Muscle layer of colon (tissue), 2 donors: ENCODE measurements at regions not wholly inside any gene's neighbourhood (a gene's known extent, or its start where the extent isn't known, plus 50 kb on each side); places are given as distances from the start of the nearest gene placed in this dataset.

ENCODE experiments used
- H3K27ac ChIP-seq: one replicate; pipeline ENCODE4 v1.7.0; 2013; ENCODE audit warnings: low read depth, mild to moderate bottlenecking, low read length, moderate library complexity
- H3K27me3 ChIP-seq, 2 donors: one replicate each; pipeline ENCODE4 v1.7.0; 2013; ENCODE audit warnings: low read length in 2 of 2, mild to moderate bottlenecking in 2 of 2; ENCODE audit not compliant: insufficient read depth in 2 of 2, control insufficient read depth in 1 of 2
- H3K36me3 ChIP-seq: one replicate; pipeline ENCODE4 v1.7.0; 2013; ENCODE audit warnings: mild to moderate bottlenecking, low read length; ENCODE audit not compliant: insufficient read depth
- H3K4me1 ChIP-seq: one replicate; pipeline ENCODE4 v1.7.0; 2013; ENCODE audit warnings: mild to moderate bottlenecking, low read length; ENCODE audit not compliant: insufficient read depth
- H3K4me3 ChIP-seq, 2 donors: one replicate each; pipeline ENCODE4 v1.7.0; 2013; ENCODE audit warnings: low read length in 2 of 2, low read depth in 1 of 2, mild to moderate bottlenecking in 1 of 2, moderate library complexity in 1 of 2
- H3K9ac ChIP-seq: one replicate; pipeline ENCODE4 v1.7.0; 2013; ENCODE audit warnings: low read length
- H3K9me3 ChIP-seq: one replicate; pipeline ENCODE4 v1.7.0; 2013; ENCODE audit warnings: mild to moderate bottlenecking, low read length
- donor health status: abdominal sarcoma.
- donor health status: Adenocarcinoma of cecum.

DNA sequence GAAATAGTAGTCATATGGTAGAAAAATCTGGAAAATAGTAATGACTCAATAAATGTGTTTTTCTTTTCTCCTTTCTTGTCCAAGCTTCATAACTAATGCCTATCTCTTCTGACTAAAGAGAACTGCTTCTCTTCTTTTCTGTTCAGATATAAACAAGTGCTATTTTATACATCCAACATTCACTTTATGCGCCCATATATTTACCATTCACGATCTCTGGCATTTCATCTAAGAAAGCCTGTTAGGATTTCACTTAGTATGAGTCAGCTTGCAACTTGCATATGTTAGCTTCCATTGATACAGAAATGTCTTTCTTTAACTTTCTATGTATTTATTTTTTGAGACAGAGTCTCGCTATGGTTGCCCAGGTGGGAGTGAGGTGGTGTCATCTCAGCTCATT is 224.9 kb downstream of the VAPA start:
- Histone ChIP-seq H3K9ac (no peak overlapping the region), H3K27me3 (no peaks in the 10 kb centered on the region), H3K9me3 (no peaks in the 10 kb centered on the region), H3K4me3 (no peak overlapping the region), H3K36me3 (no peaks in the 10 kb centered on the region), H3K4me1 (peaks cover 8% of the 10 kb centered on the region), H3K27ac (no peak overlapping the region)

DNA sequence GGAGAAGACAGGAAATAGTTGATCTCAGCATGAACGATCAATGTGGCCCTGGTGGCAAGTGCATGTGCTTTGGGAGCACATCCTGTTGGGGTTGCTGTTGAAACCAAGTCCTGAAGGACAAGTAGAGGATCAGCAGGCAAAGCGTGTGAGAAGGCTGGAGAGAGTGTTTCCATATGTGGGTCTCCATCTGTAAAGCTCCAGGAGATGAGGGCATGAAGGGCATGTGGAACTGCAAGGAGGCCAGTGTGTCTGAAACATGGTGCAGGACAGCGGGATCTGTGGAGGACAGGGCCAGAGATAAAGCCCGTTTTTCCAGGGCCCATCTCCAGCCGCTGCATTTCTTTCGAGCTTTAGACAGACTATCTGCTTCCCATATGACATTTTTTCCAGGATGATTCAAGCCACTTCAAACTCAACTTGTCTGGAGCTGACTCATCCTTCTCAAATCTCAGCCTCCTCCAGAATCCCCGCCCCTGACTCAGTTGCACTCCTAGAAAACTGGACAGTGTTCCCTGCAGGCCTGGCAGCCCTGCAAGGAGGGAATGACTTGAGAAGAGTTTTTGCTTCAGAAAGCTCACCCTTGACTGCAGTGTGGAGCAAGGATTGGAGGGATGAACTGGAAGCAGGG is 226.1 kb downstream of the VAPA start:
- no peaks in the 10 kb centered on the region for H3K9me3 ChIP-seq
- peaks cover 8% of the 10 kb centered on the region for H3K4me1 ChIP-seq
- no peak overlapping the region for H3K27ac ChIP-seq
- H3K27me3 ChIP-seq = no peaks in the 10 kb centered on the region
- H3K4me3 ChIP-seq = no peak overlapping the region
- H3K36me3 ChIP-seq = no peaks in the 10 kb centered on the region
- H3K9ac ChIP-seq = no peak overlapping the region

DNA sequence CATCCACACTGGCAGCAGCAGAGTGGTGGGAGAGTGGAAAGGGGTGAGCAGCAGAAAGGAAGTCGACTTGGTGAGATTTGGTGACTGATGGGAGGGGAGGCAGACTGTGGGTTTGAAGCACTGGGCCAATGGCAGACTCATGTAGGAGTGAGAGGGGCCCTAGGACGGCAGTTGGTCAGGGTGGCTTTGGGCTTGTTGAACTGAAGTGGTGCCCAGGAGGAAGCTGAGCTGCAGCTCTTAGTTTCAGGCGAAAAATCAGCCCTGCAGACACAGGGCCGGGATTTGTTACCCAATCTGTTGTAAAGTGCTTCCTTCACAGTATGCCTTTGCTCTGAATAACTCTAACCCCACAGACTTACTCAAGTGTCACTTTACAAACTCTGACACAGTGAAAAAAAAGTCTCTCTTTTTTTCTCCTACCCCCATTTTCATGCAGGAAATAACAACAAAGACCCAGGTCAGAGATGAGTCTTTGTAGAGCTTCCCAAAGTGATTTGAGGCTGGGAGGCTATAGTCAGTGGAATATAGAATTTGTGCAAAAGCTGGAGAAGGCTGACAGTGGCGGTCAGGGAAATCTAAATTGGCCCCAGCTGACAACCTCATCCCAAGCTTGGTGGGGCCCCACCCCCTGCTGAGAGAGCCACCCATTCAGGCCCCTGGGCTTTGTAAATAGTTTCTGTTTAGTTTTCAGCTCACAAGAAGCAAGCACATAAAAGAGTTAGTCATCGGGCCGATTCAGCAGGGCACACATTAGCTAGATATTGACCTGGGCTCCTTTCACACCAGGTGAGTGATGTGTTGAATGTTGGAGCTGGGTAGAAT is 226.9 kb downstream of the VAPA start:
- H3K4me3 ChIP-seq = no peak overlapping the region
- H3K36me3 ChIP-seq = no peaks in the 10 kb centered on the region
- H3K27ac ChIP-seq = no peak overlapping the region
- no peaks in the 10 kb centered on the region for H3K27me3 ChIP-seq
- no peak overlapping the region for H3K9ac ChIP-seq
- no peaks in the 10 kb centered on the region for H3K9me3 ChIP-seq
- H3K4me1 ChIP-seq = peaks cover 8% of the 10 kb centered on the region

DNA sequence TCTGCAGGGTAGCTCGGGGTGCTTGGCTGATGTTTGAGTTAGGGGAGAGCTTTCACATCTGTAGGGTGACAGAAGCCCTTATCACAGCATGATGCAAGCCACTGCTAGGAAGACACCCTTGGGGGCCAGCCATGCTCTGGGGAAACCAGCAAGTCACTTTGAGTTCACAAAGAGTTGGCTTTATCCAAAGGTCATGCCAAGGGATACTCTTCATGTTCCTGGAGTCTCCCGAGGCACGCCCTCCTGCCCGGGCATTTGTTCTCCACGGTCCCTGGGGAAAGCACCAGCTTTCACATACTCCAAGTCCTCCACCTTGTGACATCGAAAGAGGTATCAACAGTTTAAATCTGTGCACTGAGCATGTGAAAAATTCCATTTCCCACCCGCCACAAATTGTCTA is 227.7 kb downstream of the VAPA start:
- Histone ChIP-seq H3K27me3 (no peaks in the 10 kb centered on the region), H3K27ac (no peak overlapping the region), H3K9me3 (no peaks in the 10 kb centered on the region), H3K4me3 (no peak overlapping the region), H3K4me1 (peaks cover 8% of the 10 kb centered on the region), H3K9ac (no peak overlapping the region), H3K36me3 (no peaks in the 10 kb centered on the region)

DNA sequence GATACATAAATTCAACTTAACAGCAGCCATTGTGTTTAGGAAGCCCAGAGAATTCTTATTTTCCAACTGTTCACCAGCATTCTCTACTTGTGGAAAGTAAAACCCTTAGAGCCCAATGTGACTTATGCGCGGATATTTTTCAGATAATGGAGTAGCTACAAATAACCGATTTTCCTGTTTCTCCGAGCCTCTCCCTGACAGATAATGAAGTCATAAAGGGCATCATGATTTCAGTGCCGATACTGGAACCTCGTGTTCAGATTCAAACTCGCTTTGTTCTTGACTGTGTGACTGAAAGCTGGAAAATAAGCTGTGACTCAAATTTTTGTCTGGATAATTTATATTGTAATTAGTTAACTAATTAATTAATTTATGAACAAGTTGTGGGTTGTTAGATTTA is 228.2 kb downstream of the VAPA start:
- H3K27me3 ChIP-seq = no peaks in the 10 kb centered on the region
- H3K9me3 ChIP-seq = no peaks in the 10 kb centered on the region
- H3K27ac ChIP-seq = no peak overlapping the region
- no peak overlapping the region for H3K9ac ChIP-seq
- peaks cover 8% of the 10 kb centered on the region for H3K4me1 ChIP-seq
- no peak overlapping the region for H3K4me3 ChIP-seq
- no peaks in the 10 kb centered on the region for H3K36me3 ChIP-seq

DNA sequence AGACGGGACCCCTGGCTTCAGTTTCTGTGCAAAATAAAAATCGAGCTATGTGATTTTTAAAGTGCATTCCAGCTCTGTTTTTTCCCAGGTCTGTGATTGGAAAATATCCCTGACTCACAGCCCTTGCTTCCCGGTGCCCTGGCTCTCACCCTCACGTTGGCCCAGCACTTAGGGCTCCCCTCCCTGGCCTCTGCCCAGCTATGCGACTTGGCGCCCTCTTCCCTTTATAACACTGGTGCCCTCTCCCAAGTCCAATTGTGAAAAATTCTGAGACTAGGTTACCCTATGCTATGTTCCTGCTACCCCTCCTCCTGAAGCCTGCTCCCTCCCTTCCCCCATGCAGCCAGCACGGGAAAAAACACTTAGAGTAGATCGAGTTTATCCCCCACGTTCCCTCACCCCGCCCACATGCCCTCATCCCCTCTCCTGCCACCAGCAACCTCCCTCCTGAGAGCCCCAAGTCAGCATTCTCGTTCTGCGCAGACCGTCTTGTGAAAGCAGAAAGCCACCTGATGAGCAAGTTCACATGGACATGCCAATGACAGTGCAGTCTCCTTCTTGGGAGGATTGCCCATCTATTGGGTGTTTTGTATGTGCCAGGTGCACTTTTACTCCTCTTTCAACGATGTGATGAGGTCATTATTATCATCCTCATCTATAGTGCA is 228.8 kb downstream of the VAPA start:
- Histone ChIP-seq H3K27ac (no peak overlapping the region), H3K4me3 (no peak overlapping the region), H3K9ac (no peak overlapping the region), H3K4me1 (peaks cover 8% of the 10 kb centered on the region), H3K27me3 (no peaks in the 10 kb centered on the region), H3K36me3 (no peaks in the 10 kb centered on the region), H3K9me3 (no peaks in the 10 kb centered on the region)

DNA sequence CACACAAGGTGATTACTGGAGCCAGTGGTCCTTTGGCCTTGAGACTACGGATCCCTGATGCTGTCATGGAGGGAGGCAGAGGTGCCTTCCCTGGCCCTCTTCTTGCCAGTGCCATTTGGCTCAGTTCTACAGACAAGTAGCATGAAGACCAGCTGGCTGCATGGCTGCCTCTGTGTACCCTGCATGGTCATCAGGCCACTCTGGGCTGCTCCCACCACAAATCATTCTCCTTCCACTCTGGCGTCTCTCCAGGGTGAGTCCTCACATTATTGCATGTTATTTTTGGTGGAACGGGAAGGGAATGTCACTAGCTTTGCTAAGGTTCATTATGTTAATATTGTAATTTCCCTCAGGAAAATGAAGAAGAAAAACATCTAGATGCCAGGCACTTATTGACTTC is 229.8 kb downstream of the VAPA start:
- Histone ChIP-seq H3K9ac (no peak overlapping the region), H3K4me3 (no peak overlapping the region), H3K36me3 (no peaks in the 10 kb centered on the region), H3K9me3 (no peaks in the 10 kb centered on the region), H3K27ac (no peak overlapping the region), H3K27me3 (no peaks in the 10 kb centered on the region), H3K4me1 (peaks cover 8% of the 10 kb centered on the region)

DNA sequence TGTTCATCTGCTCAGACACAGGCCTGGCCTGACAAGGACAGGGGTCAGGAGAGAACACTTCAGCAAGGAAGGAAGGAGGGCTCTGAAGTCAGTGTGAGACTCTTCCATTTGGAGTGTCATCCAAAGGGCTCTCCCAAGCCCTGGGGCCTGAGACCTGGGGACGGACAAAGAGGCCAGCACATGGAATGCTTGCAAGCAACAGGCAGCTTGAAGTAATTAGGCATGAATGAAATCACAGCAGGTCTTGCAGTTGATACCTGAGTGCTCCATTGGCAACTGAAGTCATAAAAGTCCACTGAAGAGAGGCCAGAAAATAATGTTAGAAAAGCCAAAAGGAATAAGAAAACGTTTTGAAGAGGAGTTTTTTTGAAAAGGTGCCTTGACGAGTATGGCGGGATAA is 231.7 kb downstream of the VAPA start:
- Histone ChIP-seq H3K9me3 (no peaks in the 10 kb centered on the region), H3K27ac (no peak overlapping the region), H3K27me3 (no peaks in the 10 kb centered on the region), H3K9ac (no peak overlapping the region), H3K4me1 (no peaks in the 10 kb centered on the region), H3K4me3 (no peak overlapping the region), H3K36me3 (no peaks in the 10 kb centered on the region)

DNA sequence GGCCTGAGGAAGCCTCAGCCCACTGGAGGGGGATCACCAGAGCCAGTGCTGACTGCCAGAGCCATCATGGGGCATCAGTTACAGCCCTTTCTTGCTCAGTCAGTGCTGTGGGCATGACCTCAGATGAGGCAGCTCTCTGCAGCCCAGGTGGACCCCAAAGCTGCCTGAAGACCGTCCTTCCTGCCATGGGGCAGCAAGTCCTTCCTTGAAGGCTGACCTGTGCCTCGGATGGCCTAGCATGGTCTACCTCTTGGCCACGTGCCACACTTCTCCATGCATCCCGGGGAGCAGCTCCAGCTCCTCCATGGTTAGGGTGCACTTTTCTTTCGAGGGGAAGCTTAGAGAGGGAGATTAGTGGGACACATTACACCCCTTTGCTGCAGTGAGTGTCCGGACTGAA is 233.4 kb downstream of the VAPA start:
- Histone ChIP-seq H3K9ac (no peak overlapping the region), H3K9me3 (no peaks in the 10 kb centered on the region), H3K27ac (no peak overlapping the region), H3K36me3 (no peaks in the 10 kb centered on the region), H3K4me1 (no peaks in the 10 kb centered on the region), H3K27me3 (no peaks in the 10 kb centered on the region), H3K4me3 (no peak overlapping the region)

DNA sequence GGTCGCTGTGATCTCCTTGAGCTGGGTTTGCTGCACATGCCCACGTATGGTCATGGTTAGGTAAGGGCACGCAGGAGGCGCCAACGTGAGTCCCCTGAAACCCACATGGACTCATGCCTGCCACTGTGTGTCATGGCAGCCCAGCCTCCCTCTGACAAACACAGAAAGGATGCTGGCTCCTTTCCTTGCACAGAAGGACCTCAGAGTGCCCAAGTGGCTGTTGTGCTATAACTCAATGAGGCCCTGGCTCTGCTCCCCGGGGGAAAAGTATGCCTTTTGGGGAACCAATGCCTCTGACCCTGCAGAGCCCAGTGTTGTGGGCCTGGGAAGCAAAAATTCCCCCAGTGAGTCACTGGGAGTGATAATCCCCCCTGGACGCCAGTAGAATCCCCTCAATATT is 233.9 kb downstream of the VAPA start:
- Histone ChIP-seq H3K9ac (no peak overlapping the region), H3K36me3 (no peaks in the 10 kb centered on the region)

DNA sequence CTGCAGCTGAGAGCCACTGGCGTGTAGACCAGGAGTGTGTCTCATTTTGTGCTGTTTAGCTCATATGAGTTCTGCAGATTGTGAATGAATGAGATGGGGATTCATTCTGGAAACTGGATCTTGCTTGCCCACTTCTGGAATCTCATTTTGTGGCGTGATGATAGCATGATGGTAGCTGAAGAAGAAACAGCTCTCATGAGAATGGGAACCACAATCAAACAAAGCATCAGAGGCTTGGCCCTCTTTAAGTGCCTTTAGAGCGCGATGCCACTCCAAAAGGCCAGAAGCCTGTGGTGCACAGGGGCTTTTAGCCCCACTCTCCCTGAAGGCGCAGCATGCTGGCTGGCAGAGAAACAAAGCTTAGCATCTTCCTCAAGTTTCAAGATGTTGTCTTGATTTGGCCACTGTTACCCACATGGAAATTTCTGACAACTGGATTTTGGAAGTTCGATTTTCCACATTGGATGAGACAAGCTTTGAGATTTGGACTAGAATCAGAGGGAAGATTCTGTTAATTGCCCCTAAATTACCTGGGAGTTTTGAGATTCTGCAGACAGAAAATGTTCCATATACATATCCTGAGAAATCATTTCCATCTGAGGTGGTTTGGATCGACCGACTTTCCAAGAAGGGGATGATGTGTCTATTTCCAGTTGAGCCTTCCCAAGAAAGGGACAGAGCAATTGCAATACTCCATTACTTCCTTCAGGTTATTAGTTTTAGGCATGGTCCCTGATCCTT is 234.5 kb downstream of the VAPA start:
- no peaks in the 10 kb centered on the region for H3K27me3 ChIP-seq
- no peaks in the 10 kb centered on the region for H3K9me3 ChIP-seq
- H3K4me3 ChIP-seq = no peak overlapping the region
- H3K27ac ChIP-seq = no peak overlapping the region
- H3K36me3 ChIP-seq = no peaks in the 10 kb centered on the region
- H3K9ac ChIP-seq = no peak overlapping the region
- peaks cover 2% of the 10 kb centered on the region for H3K4me1 ChIP-seq

More for the DNA sequence above, 233.9 kb downstream of the VAPA start:
- no peaks in the 10 kb centered on the region for H3K27me3 ChIP-seq
- H3K4me1 ChIP-seq = no peaks in the 10 kb centered on the region
- no peak overlapping the region for H3K27ac ChIP-seq
- no peak overlapping the region for H3K4me3 ChIP-seq
- H3K9me3 ChIP-seq = no peaks in the 10 kb centered on the region
